Motor neuron (in vitro differentiated cells): ENCODE measurements at regions not wholly inside any gene's neighbourhood (a gene's known extent, or its start where the extent isn't known, plus 50 kb on each side); places are given as distances from the start of the nearest gene placed in this dataset.

Experiments
- ATAC-seq, 8 experiments: fragments of 200-7000 bp; cut with Tn5 transposase; replicated peaks in 6 of 8; 2 replicates each; pipeline ENCODE4 v1.8.0; 2021; ENCODE audit warnings: mild to moderate bottlenecking in 8 of 8, moderate library complexity in 8 of 8
- H3K27ac ChIP-seq, 2 donors: fragments of 250-450 bp; sonication (Bioruptor Pico); 2 replicates each; pipeline ENCODE4 v1.9.0; 2021; ENCODE audit warnings: antibody characterized with exemption in 2 of 2, mild to moderate bottlenecking in 2 of 2, moderate library complexity in 1 of 2
- H3K4me1 ChIP-seq, 2 donors: fragments of 250-450 bp; sonication (Bioruptor Pico); replicated peaks in 1 of 2; 2 replicates each; pipeline ENCODE4 v1.6.1; 2021; ENCODE audit warnings: antibody characterized with exemption in 2 of 2, mild to moderate bottlenecking in 2 of 2, moderate library complexity in 1 of 2
- H3K4me3 ChIP-seq, 5 donors: fragments of 250-450 bp; sonication (Bioruptor Pico); 2 replicates each; pipeline ENCODE4 v1.9.0; 2021; ENCODE audit warnings: antibody characterized with exemption in 5 of 5, mild to moderate bottlenecking in 5 of 5, moderate library complexity in 4 of 5
- WGBS, 10 experiments: fragments of 450-650 bp; shearing (Covaris generic); methylation state at CpG; one replicate each; pipeline ENCODE4 v1.0.0; 2022; 5-methylcytosine and 5-hydroxymethylcytosine counted together
- in situ Hi-C, 9 experiments: fragments of 400-800 bp; cut with MboI; loops; one replicate each; pipeline ENCODE4 v1.15.0; 2021; ENCODE audit warnings: low sequenced_read_pairs in 9 of 9, low pct_unique_long_range_greater_than_20kb in 2 of 9; ENCODE audit not compliant: unreplicated experiment in 9 of 9

DNA sequence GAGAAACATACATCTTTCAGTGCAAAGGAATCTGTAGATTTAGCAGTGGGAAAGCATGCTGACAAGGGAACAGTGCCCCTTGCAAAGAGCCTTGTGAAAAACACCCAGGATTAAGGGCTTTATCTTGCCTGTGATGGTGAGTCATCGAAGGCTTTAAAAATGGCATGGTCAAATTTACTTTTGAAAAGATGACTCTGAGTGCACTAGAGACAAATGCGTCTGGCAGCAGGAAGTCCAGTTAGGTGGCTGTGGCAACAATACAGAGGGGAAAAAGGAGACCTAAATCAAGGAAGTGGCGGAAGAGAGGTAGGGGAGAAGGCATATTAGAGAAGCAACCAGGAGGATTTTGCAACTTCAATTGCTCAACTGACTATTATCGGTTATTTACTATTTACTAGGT, 472.6 kb upstream of the CPEB2 start:
- in situ Hi-C loops = no loop called here
- 4 to 83% (median 43%) methylated on average over 2 to 4 of the region's 4 CpGs; no CpG with 5 or more reads in 2 of the 10 experiments for WGBS, 10 experiments
- Histone ChIP-seq H3K4me1 (peaks cover 2 to 9% of the 10 kb centered on the region in 2 donors), H3K27ac (no peak overlapping the region), H3K4me3 (no peak overlapping the region)
- ATAC-seq = peak in 7 of 8 experiments; percentile 43 to 90 (median 81)

GRCh38 chr4:14532436-14532835, 469.8 kb upstream of the CPEB2 start:
- Histone ChIP-seq H3K4me3 (no peak overlapping the region), H3K4me1 (peaks cover 2 to 9% of the 10 kb centered on the region in 2 donors), H3K27ac (no peak overlapping the region)
- no peak for ATAC-seq
- in situ Hi-C loops = no loop called here

DNA sequence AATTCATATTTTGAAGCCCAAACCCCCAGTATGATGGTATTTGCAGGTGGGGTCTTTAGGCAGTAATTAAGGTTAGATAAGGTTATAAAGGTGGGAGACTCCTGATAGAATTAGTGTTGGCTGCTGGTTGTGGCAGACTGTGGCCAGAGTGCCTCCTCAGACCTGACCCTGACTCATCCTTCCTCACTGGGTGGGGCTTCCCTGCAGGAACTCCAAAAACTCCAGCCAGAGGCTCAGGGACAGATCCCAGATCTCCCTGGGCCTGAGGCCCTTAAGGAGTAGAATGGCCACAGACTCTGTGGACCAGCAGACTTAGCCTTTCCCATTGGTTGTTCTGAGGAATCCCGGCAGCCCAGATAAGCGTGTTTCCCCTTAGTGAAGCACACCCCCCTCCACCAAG, 463.0 kb upstream of the CPEB2 start:
- no peak for ATAC-seq
- Histone ChIP-seq H3K27ac (no peak overlapping the region), H3K4me1 (no peaks in the 10 kb centered on the region), H3K4me3 (no peak overlapping the region)
- in situ Hi-C loops = no loop called here
- 18 to 100% (median 96%) methylated on average over 1 to 2 of the region's 2 CpGs; no CpG with 5 or more reads in 6 of the 10 experiments for WGBS, 10 experiments

- ATAC-seq = peak in 2 of 8 experiments; percentile 87 to 96
Observed at GRCh38 chr4:14545163-14545562, 457.1 kb upstream of the CPEB2 start.

DNA sequence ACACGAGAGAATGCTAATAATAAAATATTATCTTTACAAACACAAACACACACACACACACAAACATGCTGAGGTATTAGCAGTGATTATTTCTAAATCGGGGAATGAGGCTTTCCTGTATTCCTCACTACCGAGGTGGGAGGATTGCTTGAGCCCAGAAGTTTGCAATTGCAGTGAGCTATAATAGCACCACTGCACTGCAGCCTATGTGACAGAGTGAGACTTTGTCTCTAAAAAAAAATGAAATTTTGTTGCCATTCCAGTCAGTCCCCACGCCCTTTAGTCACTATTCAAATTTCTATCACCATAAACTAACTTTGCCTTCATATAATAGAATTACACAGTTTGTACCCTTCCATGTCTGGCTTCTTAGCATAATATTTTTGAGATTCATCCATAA, 456.5 kb upstream of the CPEB2 start:
- WGBS, 10 experiments = 0 to 100% (median 74%) methylated on average over 1 to 4 of the region's 4 CpGs; no CpG with 5 or more reads in 2 of the 10 experiments
- Histone ChIP-seq H3K27ac (no peak overlapping the region), H3K4me1 (peaks cover 0 to 4% of the 10 kb centered on the region in 2 donors), H3K4me3 (no peak overlapping the region)
- in situ Hi-C loops = no loop called here
- peak in 2 of 8 experiments; percentile 72 to 76 for ATAC-seq

More at GRCh38 chr4:14545163-14545562, 457.1 kb upstream of the CPEB2 start:
- no peak overlapping the region for H3K4me3 ChIP-seq
- peaks cover 0 to 4% of the 10 kb centered on the region in 2 donors for H3K4me1 ChIP-seq
- 9 to 94% (median 87%) methylated on average over 4 to 5 of the region's 5 CpGs; no CpG with 5 or more reads in 5 of the 10 experiments for WGBS, 10 experiments
- H3K27ac ChIP-seq = no peak overlapping the region
- in situ Hi-C loops = no loop called here

DNA sequence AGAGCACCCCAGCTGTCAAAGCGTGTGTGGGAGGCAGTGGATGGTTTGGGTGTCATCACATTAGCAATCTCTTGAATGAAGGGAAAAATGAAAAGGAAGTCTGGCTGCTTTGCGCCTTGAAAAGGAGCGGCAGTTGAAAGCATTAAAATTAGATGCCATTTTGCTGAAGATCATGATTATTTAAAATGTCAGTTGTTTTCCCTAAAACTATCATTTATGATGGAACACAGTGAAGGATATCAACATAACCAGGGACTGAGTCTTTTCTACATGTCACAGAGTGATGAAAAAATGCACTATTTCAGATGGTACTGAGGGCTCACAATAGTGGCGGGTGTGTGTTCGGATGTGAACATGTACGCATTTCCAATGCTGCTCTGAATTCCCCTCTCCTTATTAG, 450.2 kb upstream of the CPEB2 start:
- Histone ChIP-seq H3K4me1 (peaks cover 0 to 4% of the 10 kb centered on the region in 2 donors), H3K27ac (no peak overlapping the region), H3K4me3 (no peak overlapping the region)
- ATAC-seq = no peak
- 52 to 100% (median 90%) methylated on average over 1 to 6 of the region's 6 CpGs for WGBS, 10 experiments
- in situ Hi-C loops = no loop called here

GRCh38 chr4:14559646-14560045, 442.6 kb upstream of the CPEB2 start:
- Histone ChIP-seq H3K4me3 (no peak overlapping the region), H3K27ac (no peak overlapping the region), H3K4me1 (no peaks in the 10 kb centered on the region)
- 0 to 100% (median 70%) methylated on average over 1 to 2 of the region's 2 CpGs; no CpG with 5 or more reads in 2 of the 10 experiments for WGBS, 10 experiments
- in situ Hi-C loops = no loop called here
- ATAC-seq = no peak

GRCh38 chr4:14560577-14560976, 441.7 kb upstream of the CPEB2 start:
- 0 to 100% (median 52%) methylated on average over 1 of the region's 1 CpG; no CpG with 5 or more reads in 2 of the 10 experiments for WGBS, 10 experiments

DNA sequence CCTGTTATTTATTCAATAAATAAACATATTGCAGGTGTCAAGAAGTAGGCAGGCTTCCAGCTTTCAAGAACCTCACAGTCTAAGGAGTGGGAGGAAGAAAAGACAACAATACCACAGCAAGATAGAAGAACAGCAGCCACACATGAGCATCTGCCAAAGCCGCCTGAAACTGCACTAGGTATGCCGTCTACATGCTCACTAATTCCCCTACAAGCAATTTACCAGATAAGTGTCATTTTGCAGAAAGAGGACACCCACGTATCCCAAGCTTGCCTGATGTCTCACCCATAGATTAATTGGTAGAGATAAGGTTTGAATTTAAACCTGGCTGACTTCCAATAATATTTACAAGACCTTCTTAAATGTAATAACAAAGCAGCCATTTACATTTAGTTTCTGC, 439.4 kb upstream of the CPEB2 start:
- ATAC-seq = no peak
- Histone ChIP-seq H3K4me3 (no peak overlapping the region), H3K4me1 (no peaks in the 10 kb centered on the region), H3K27ac (no peak overlapping the region)
- WGBS, 10 experiments = 0 to 93% (median 47%) methylated on average over 1 to 3 of the region's 3 CpGs; no CpG with 5 or more reads in 2 of the 10 experiments
- in situ Hi-C loops = no loop called here

More at GRCh38 chr4:14560577-14560976, 441.7 kb upstream of the CPEB2 start:
- Histone ChIP-seq H3K27ac (no peak overlapping the region), H3K4me3 (no peak overlapping the region), H3K4me1 (no peaks in the 10 kb centered on the region)
- ATAC-seq = no peak
- in situ Hi-C loops = no loop called here

DNA sequence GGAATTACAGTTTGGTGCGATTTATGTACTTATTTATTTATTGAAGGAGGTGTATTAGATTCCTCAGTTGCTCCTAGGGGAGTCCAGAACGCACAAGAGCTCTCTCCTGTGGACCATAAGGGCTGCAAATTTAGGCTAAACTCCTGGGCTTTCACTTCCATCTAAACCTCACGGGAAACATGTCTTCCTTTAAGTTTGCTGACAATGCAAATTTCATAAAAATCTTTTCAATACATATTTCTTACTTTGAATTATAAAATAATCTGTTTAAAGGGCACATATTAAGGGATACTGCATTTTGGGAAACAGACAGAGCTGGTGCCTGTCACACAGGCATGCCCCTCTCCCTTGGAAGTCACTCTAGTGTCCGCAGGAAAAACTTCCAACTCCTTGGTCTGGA, 438.0 kb upstream of the CPEB2 start:
- 0 to 100% (median 75%) methylated on average over 1 to 4 of the region's 4 CpGs for whole genome bisulfite sequencing, 10 experiments
- Histone ChIP-seq H3K27ac (no peak overlapping the region), H3K4me3 (no peak overlapping the region), H3K4me1 (no peaks in the 10 kb centered on the region)
- in situ Hi-C loops = no loop called here
- no peak for ATAC-seq

DNA sequence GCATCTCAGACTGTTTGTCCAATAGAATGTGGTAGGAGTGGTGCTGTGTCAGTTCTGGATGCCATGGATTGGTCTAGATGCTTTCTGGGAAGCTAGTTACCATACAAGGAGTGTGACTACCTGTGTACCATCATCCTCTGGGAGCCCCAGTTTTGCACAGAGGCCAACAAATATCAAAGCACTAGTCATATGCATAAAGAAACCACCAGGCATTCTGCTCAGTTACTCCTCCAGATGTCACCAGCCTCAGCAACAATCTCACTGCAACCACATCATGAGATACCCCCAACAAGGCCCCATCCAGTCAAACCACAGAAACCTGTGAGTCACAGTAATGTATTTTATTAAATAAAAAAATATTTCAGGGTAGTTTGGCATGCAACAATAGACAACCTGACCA, 435.8 kb upstream of the CPEB2 start:
- Histone ChIP-seq H3K4me3 (no peak overlapping the region), H3K4me1 (no peaks in the 10 kb centered on the region), H3K27ac (no peak overlapping the region)
- peak in 1 of 8 experiments; percentile 31 for ATAC-seq
- in situ Hi-C loops = no loop called here

GRCh38 chr4:14568351-14568750, 433.9 kb upstream of the CPEB2 start:
- Histone ChIP-seq H3K4me3 (no peak overlapping the region), H3K27ac (no peak overlapping the region), H3K4me1 (no peaks in the 10 kb centered on the region)
- WGBS, 10 experiments = 0 to 100% (median 75%) methylated on average over 2 of the region's 2 CpGs; no CpG with 5 or more reads in 1 of the 10 experiments
- ATAC-seq = no peak
- in situ Hi-C loops = no loop called here

GRCh38 chr4:14575289-14575688, 427.0 kb upstream of the CPEB2 start:
- ATAC-seq = peak in 2 of 8 experiments; percentile 67 to 90
- Histone ChIP-seq H3K4me1 (no peaks in the 10 kb centered on the region), H3K27ac (no peak overlapping the region), H3K4me3 (no peak overlapping the region)
- 0 to 71% (median 43%) methylated on average over 1 of the region's 1 CpG; no CpG with 5 or more reads in 6 of the 10 experiments for WGBS, 10 experiments
- in situ Hi-C loops = no loop called here

- H3K4me1 ChIP-seq = no peaks in the 10 kb centered on the region
- ATAC-seq = no peak
- WGBS, 10 experiments = 0 to 100% (median 46%) methylated on average over 2 of the region's 2 CpGs; no CpG with 5 or more reads in 4 of the 10 experiments
- no peak overlapping the region for H3K27ac ChIP-seq
- H3K4me3 ChIP-seq = no peak overlapping the region
- in situ Hi-C loops = no loop called here
Observed at GRCh38 chr4:14575919-14576318, 426.4 kb upstream of the CPEB2 start.
